ENCODE measurements at regions not wholly inside any gene's neighbourhood (a gene's known extent, or its start where the extent isn't known, plus 50 kb on each side); places are given as distances from the start of the nearest gene placed in this dataset.

- no peak overlapping the region for H2BK120ac ChIP-seq (ENCODE audit: low read depth, low read length, poor library complexity, severe bottlenecking)
- no peaks in the 10 kb centered on the region for H3K36me3 Mint-ChIP-seq (ENCODE audit: insufficient read depth in 1 of 3, low read depth in 3 of 3)
- H3K4me1 ChIP-seq (ENCODE audit: insufficient read depth, low read length): no peaks in the 10 kb centered on the region
- H3K23me2 ChIP-seq (ENCODE audit: insufficient read length, low read depth, low read length, poor library complexity, severe bottlenecking): no peaks in the 10 kb centered on the region
- H3K27ac Mint-ChIP-seq: no peak overlapping the region
- H3K56ac ChIP-seq (ENCODE audit: insufficient read length, low read depth, low read length): no peak overlapping the region
- H3K18ac ChIP-seq (ENCODE audit: insufficient read length, low read depth, low read length): no peak overlapping the region
- no peaks in the 10 kb centered on the region for H3K9me3 ChIP-seq (ENCODE audit: control insufficient read depth, low read depth, low read length)
- H4K20me1 ChIP-seq (ENCODE audit: control insufficient read depth, insufficient read depth, insufficient read length): no peaks in the 10 kb centered on the region
- no peak overlapping the region for H4K91ac ChIP-seq (ENCODE audit: insufficient read length, low read depth, low read length)
- H4K8ac ChIP-seq (replicated peaks; ENCODE audit: insufficient read length, low read depth, low read length): no peak overlapping the region
- H3K4me2 ChIP-seq (ENCODE audit: insufficient read depth, insufficient read length, low read length): no peak overlapping the region
- H3K27me3 Mint-ChIP-seq (ENCODE audit: low read depth): no peaks in the 10 kb centered on the region
- no peak overlapping the region for H2BK15ac ChIP-seq (ENCODE audit: low read depth, low read length)
- H3K9ac ChIP-seq (ENCODE audit: extremely low read depth, insufficient read length, low read length): no peak overlapping the region
- H3T11ph ChIP-seq (ENCODE audit: low read length): no peak overlapping the region
- H3K9me3 Mint-ChIP-seq: no peaks in the 10 kb centered on the region
- H2BK12ac ChIP-seq (ENCODE audit: insufficient read length, low read depth, low read length): no peak overlapping the region
- H2AFZ ChIP-seq (ENCODE audit: low read length): no peak overlapping the region
- H3K14ac ChIP-seq (ENCODE audit: insufficient read depth, low read length): no peak overlapping the region
- no peak overlapping the region for H2BK20ac ChIP-seq (ENCODE audit: low read depth, low read length, poor library complexity, severe bottlenecking)
- no peak overlapping the region for H2AK5ac ChIP-seq (ENCODE audit: insufficient read length, low read length)
- no peak overlapping the region for H4K5ac ChIP-seq (ENCODE audit: insufficient read length, low read depth, low read length)
- no peak overlapping the region for H3K23ac ChIP-seq (ENCODE audit: insufficient read length, low read depth, low read length)
- no peak overlapping the region for H2BK5ac ChIP-seq (ENCODE audit: insufficient read length, low read length)
- TF ChIP-seq CTCF (conservative IDR thresholded peaks at IDR 0.05): no peak
- no peaks in the 10 kb centered on the region for H3K79me1 ChIP-seq (ENCODE audit: insufficient read depth, low read depth, low read length, poor library complexity, severe bottlenecking)
- H3K4me1 Mint-ChIP-seq: no peaks in the 10 kb centered on the region
- no peaks in the 10 kb centered on the region for H3K27me3 ChIP-seq (ENCODE audit: insufficient read depth, low read length)
- H3K27ac ChIP-seq (ENCODE audit: insufficient read length, low read depth, low read length): no peak overlapping the region
- DNase-seq: no peak
- no peaks in the 10 kb centered on the region for H3K79me2 ChIP-seq (ENCODE audit: insufficient read depth, low read length)
- H3K4me3 Mint-ChIP-seq: no peak overlapping the region
- no peak overlapping the region for H3K4ac ChIP-seq (ENCODE audit: low read depth, low read length)
Measured at GRCh38 chr7:114303301-114303700, 111.3 kb upstream of the FOXP2 start.
